ENCODE measurements at regions not wholly inside any gene's neighbourhood (a gene's known extent, or its start where the extent isn't known, plus 50 kb on each side); places are given as distances from the start of the nearest gene placed in this dataset.
"Not testable (repeated sequence)": the region's sequence is repeated elsewhere in the genome, so short reads cannot be mapped to it uniquely, and the experiment has no call there.

- H3K4me3 ChIP-seq (ENCODE audit: low read depth in 1 of 3, low read length in 3 of 3), result no peak overlapping the region
- DNase-seq (no peak), FAIRE-seq (no peak)
- H3K36me3 ChIP-seq (ENCODE audit: control insufficient read depth in 3 of 3, insufficient read depth in 2 of 3, low read depth in 1 of 3, low read length in 3 of 3), result no peaks in the 10 kb centered on the region
- no peaks in the 10 kb centered on the region for H3K4me1 ChIP-seq (ENCODE audit: control insufficient read depth in 3 of 3, insufficient read depth in 2 of 3, low read depth in 1 of 3, low read length in 2 of 3)
- H3K27ac ChIP-seq (ENCODE audit: low read depth in 1 of 3, low read length in 2 of 3), result no peak overlapping the region
- no peaks in the 10 kb centered on the region for H3K9me3 ChIP-seq (ENCODE audit: control insufficient read depth in 2 of 2, insufficient read depth in 1 of 2, low read depth in 1 of 2, low read length in 1 of 2)
- H3K27me3 ChIP-seq (ENCODE audit: control insufficient read depth in 3 of 3, insufficient read depth in 3 of 3, low read length in 3 of 3), result no peaks in the 10 kb centered on the region
- 83 to 93% (median 91%) methylated on average over 22 to 29 of the region's 29 CpGs for WGBS, 3 donors
Measured at GRCh38 chrX:26558719-26559386, 342.9 kb downstream of the MAGEB5 start.

- Histone ChIP-seq H3K36me3 (ENCODE audit: control insufficient read depth in 3 of 3, insufficient read depth in 2 of 3, low read depth in 1 of 3, low read length in 3 of 3) (no peaks in the 10 kb centered on the region), H3K9me3 (ENCODE audit: control insufficient read depth in 2 of 2, insufficient read depth in 1 of 2, low read depth in 1 of 2, low read length in 1 of 2) (no peaks in the 10 kb centered on the region), H3K4me3 (ENCODE audit: low read depth in 1 of 3, low read length in 3 of 3) (no peak overlapping the region), H3K27ac (ENCODE audit: low read depth in 1 of 3, low read length in 2 of 3) (no peak overlapping the region), H3K27me3 (ENCODE audit: control insufficient read depth in 3 of 3, insufficient read depth in 3 of 3, low read length in 3 of 3) (no peaks in the 10 kb centered on the region), H3K4me1 (ENCODE audit: control insufficient read depth in 3 of 3, insufficient read depth in 2 of 3, low read depth in 1 of 3, low read length in 2 of 3) (no peaks in the 10 kb centered on the region)
- DNase-seq (no peak), FAIRE-seq (no peak)
- WGBS, 3 donors, result 91 to 94% (median 92%) methylated on average over 34 to 35 of the region's 35 CpGs
Measured at GRCh38 chrX:26557691-26558321, 341.8 kb downstream of the MAGEB5 start.

- H3K27me3 ChIP-seq (ENCODE audit: control insufficient read depth in 3 of 3, insufficient read depth in 3 of 3, low read length in 3 of 3); H3K9me3 ChIP-seq (ENCODE audit: control insufficient read depth in 2 of 2, insufficient read depth in 1 of 2, low read depth in 1 of 2, low read length in 1 of 2); H3K27ac ChIP-seq (ENCODE audit: low read depth in 1 of 3, low read length in 2 of 3); DNase-seq; H3K4me3 ChIP-seq (ENCODE audit: low read depth in 1 of 3, low read length in 3 of 3); H3K36me3 ChIP-seq (ENCODE audit: control insufficient read depth in 3 of 3, insufficient read depth in 2 of 3, low read depth in 1 of 3, low read length in 3 of 3); H3K4me1 ChIP-seq (ENCODE audit: control insufficient read depth in 3 of 3, insufficient read depth in 2 of 3, low read depth in 1 of 3, low read length in 2 of 3); FAIRE-seq: not testable (repeated sequence)
- WGBS, 3 donors, result 13 to 27% (median 23%) methylated on average over 6 to 8 of the region's 8 CpGs
Measured at GRCh38 chrX:26525768-26526167, 309.8 kb downstream of the MAGEB5 start.

- 21 to 41% (median 26%) methylated on average over 2 of the region's 2 CpGs for WGBS, 3 donors
- FAIRE-seq, result no peak
- H3K9me3 ChIP-seq (ENCODE audit: control insufficient read depth in 2 of 2, insufficient read depth in 1 of 2, low read depth in 1 of 2, low read length in 1 of 2), result no peaks in the 10 kb centered on the region
Measured at GRCh38 chrX:26522501-26522900, 306.5 kb downstream of the MAGEB5 start.

GRCh38 chrX:26511589-26512363 lies 295.8 kb downstream of the MAGEB5 start:
- no peak for FAIRE-seq

More at GRCh38 chrX:26522501-26522900, 306.5 kb downstream of the MAGEB5 start:
- Histone ChIP-seq H3K4me3 (ENCODE audit: low read depth in 1 of 3, low read length in 3 of 3) (no peak overlapping the region), H3K27ac (ENCODE audit: low read depth in 1 of 3, low read length in 2 of 3) (no peak overlapping the region), H3K27me3 (ENCODE audit: control insufficient read depth in 3 of 3, insufficient read depth in 3 of 3, low read length in 3 of 3) (no peaks in the 10 kb centered on the region), H3K4me1 (ENCODE audit: control insufficient read depth in 3 of 3, insufficient read depth in 2 of 3, low read depth in 1 of 3, low read length in 2 of 3) (no peaks in the 10 kb centered on the region), H3K36me3 (ENCODE audit: control insufficient read depth in 3 of 3, insufficient read depth in 2 of 3, low read depth in 1 of 3, low read length in 3 of 3) (no peaks in the 10 kb centered on the region)
- no peak for DNase-seq

GRCh38 chrX:26470941-26471340 lies 255.0 kb downstream of the MAGEB5 start:
- FAIRE-seq (no peak), DNase-seq (no peak)
- H3K9me3 ChIP-seq (ENCODE audit: control insufficient read depth in 2 of 2, insufficient read depth in 1 of 2, low read depth in 1 of 2, low read length in 1 of 2), result no peaks in the 10 kb centered on the region
- H3K4me1 ChIP-seq (ENCODE audit: control insufficient read depth in 3 of 3, insufficient read depth in 2 of 3, low read depth in 1 of 3, low read length in 2 of 3), result no peaks in the 10 kb centered on the region
- no peaks in the 10 kb centered on the region for H3K27me3 ChIP-seq (ENCODE audit: control insufficient read depth in 3 of 3, insufficient read depth in 3 of 3, low read length in 3 of 3)
- no peaks in the 10 kb centered on the region for H3K36me3 ChIP-seq (ENCODE audit: control insufficient read depth in 3 of 3, insufficient read depth in 2 of 3, low read depth in 1 of 3, low read length in 3 of 3)
- WGBS, 3 donors, result 73 to 83% (median 76%) methylated on average over 5 of the region's 5 CpGs
- H3K27ac ChIP-seq (ENCODE audit: low read depth in 1 of 3, low read length in 2 of 3), result no peak overlapping the region
- no peak overlapping the region for H3K4me3 ChIP-seq (ENCODE audit: low read depth in 1 of 3, low read length in 3 of 3)

More at GRCh38 chrX:26511589-26512363, 295.8 kb downstream of the MAGEB5 start:
- Histone ChIP-seq H3K27me3 (ENCODE audit: control insufficient read depth in 3 of 3, insufficient read depth in 3 of 3, low read length in 3 of 3) (no peaks in the 10 kb centered on the region), H3K27ac (ENCODE audit: low read depth in 1 of 3, low read length in 2 of 3) (no peak overlapping the region), H3K4me1 (ENCODE audit: control insufficient read depth in 3 of 3, insufficient read depth in 2 of 3, low read depth in 1 of 3, low read length in 2 of 3) (no peaks in the 10 kb centered on the region), H3K36me3 (ENCODE audit: control insufficient read depth in 3 of 3, insufficient read depth in 2 of 3, low read depth in 1 of 3, low read length in 3 of 3) (no peaks in the 10 kb centered on the region), H3K9me3 (ENCODE audit: control insufficient read depth in 2 of 2, insufficient read depth in 1 of 2, low read depth in 1 of 2, low read length in 1 of 2) (no peaks in the 10 kb centered on the region), H3K4me3 (ENCODE audit: low read depth in 1 of 3, low read length in 3 of 3) (no peak overlapping the region)
- DNase-seq, result no peak
- 60 to 69% (median 62%) methylated on average over 5 of the region's 5 CpGs for WGBS, 3 donors

- Histone ChIP-seq H3K9me3 (ENCODE audit: control insufficient read depth in 2 of 2, insufficient read depth in 1 of 2, low read depth in 1 of 2, low read length in 1 of 2) (no peaks in the 10 kb centered on the region), H3K4me1 (ENCODE audit: control insufficient read depth in 3 of 3, insufficient read depth in 2 of 3, low read depth in 1 of 3, low read length in 2 of 3) (no peaks in the 10 kb centered on the region), H3K27ac (ENCODE audit: low read depth in 1 of 3, low read length in 2 of 3) (no peak overlapping the region), H3K27me3 (ENCODE audit: control insufficient read depth in 3 of 3, insufficient read depth in 3 of 3, low read length in 3 of 3) (no peaks in the 10 kb centered on the region), H3K36me3 (ENCODE audit: control insufficient read depth in 3 of 3, insufficient read depth in 2 of 3, low read depth in 1 of 3, low read length in 3 of 3) (no peaks in the 10 kb centered on the region), H3K4me3 (ENCODE audit: low read depth in 1 of 3, low read length in 3 of 3) (no peak overlapping the region)
- WGBS, 3 donors, result 80 to 91% (median 82%) methylated on average over 4 of the region's 4 CpGs
- no peak for FAIRE-seq
- DNase-seq, result no peak
Measured at GRCh38 chrX:26466387-26466786, 250.4 kb downstream of the MAGEB5 start.

GRCh38 chrX:26445288-26445687 lies 229.3 kb downstream of the MAGEB5 start:
- no peak for FAIRE-seq
- Histone ChIP-seq H3K4me1 (ENCODE audit: control insufficient read depth in 3 of 3, insufficient read depth in 2 of 3, low read depth in 1 of 3, low read length in 2 of 3) (no peaks in the 10 kb centered on the region), H3K36me3 (ENCODE audit: control insufficient read depth in 3 of 3, insufficient read depth in 2 of 3, low read depth in 1 of 3, low read length in 3 of 3) (no peaks in the 10 kb centered on the region), H3K9me3 (ENCODE audit: control insufficient read depth in 2 of 2, insufficient read depth in 1 of 2, low read depth in 1 of 2, low read length in 1 of 2) (no peaks in the 10 kb centered on the region), H3K27ac (ENCODE audit: low read depth in 1 of 3, low read length in 2 of 3) (no peak overlapping the region), H3K4me3 (ENCODE audit: low read depth in 1 of 3, low read length in 3 of 3) (no peak overlapping the region), H3K27me3 (ENCODE audit: control insufficient read depth in 3 of 3, insufficient read depth in 3 of 3, low read length in 3 of 3) (no peaks in the 10 kb centered on the region)
- WGBS, 3 donors, result 84 to 89% (median 88%) methylated on average over 2 of the region's 2 CpGs
- DNase-seq, result no peak
